ENCODE measurements at regions not wholly inside any gene's neighbourhood (a gene's known extent, or its start where the extent isn't known, plus 50 kb on each side); places are given as distances from the start of the nearest gene placed in this dataset.
A peak's percentile ranks its signal among the peaks of the same experiment; 100 is the strongest.

GRCh38 chr14:34124585-34124984 lies 173.7 kb upstream of the EGLN3 start (continued):
- no peak for TF ChIP-seq HMBOX1 (IDR thresholded peaks at IDR 0.05)

- ChIA-PET CTCF (ENCODE audit: low intra/inter-chr PET ratio) (no interaction called here), POLR2A (interaction anchor here (0.6 kb wide), 1 partner anchor 181 kb away, joined by 3 read pairs; no protein-coding TSS in a partner anchor)
- H3K9me3 ChIP-seq (replicated peaks; ENCODE audit: control insufficient read depth, insufficient read depth, low read depth, low read length) = no peaks in the 10 kb centered on the region
- no peak overlapping the region for H3K4me2 ChIP-seq (ENCODE audit: insufficient read depth, low read length)
- no peaks in the 10 kb centered on the region for H3K36me3 ChIP-seq (ENCODE audit: control insufficient read depth, insufficient read depth, low read length)
- H3K79me2 ChIP-seq (ENCODE audit: control insufficient read depth, insufficient read depth, low read length) = no peaks in the 10 kb centered on the region
- FAIRE-seq (no peak), ATAC-seq (no peak), DNase-seq (ENCODE audit: extremely low read depth in 1 of 4, low spot score in 3 of 4) (no peak)
- WGBS (ENCODE audit: insufficient coverage, low coverage, missing lambda C conversion rate) = no CpG with 5 or more reads among the region's 1 CpG
- no peak overlapping the region for H2AFZ ChIP-seq (ENCODE audit: low read depth, low read length)
- TF ChIP-seq ZNF512 (tag; IDR thresholded peaks at IDR 0.05) (peak; percentile 70), ETS2 (tag; IDR thresholded peaks at IDR 0.05; ENCODE audit: borderline replicate concordance, poor library complexity, severe bottlenecking) (no peak)
- no peaks in the 10 kb centered on the region for H3K4me1 ChIP-seq (replicated peaks in 1 of 2; ENCODE audit: control insufficient read depth in 2 of 2, insufficient read depth in 2 of 2, low read length in 2 of 2)
- peaks cover 0 to 4% of the 10 kb centered on the region in 2 experiments; a peak in 2 of 5 replicates for H3K27me3 ChIP-seq (ENCODE audit: control insufficient read depth in 2 of 2, insufficient read depth in 2 of 2, low read length in 2 of 2)
- H4K20me1 ChIP-seq (replicated peaks; ENCODE audit: control insufficient read depth, insufficient read depth, low read length) = no peaks in the 10 kb centered on the region
- no TSS peak for BruUV-seq (replicated peaks)
- no peak overlapping the region for H3K9ac ChIP-seq (ENCODE audit: insufficient read depth in 1 of 2, low read depth in 2 of 2, low read length in 2 of 2)
- H3K9me1 ChIP-seq (ENCODE audit: control insufficient read depth, insufficient read depth, low read length) = no peaks in the 10 kb centered on the region
- no peak overlapping the region for H3K4me3 ChIP-seq
- intact Hi-C loops (cut with micrococcal nuclease) = no loop called here
- in situ Hi-C loops (cut with MboI) = no loop called here
- no peak overlapping the region for H3K27ac ChIP-seq (ENCODE audit: extremely low read depth, low read depth, low read length)
Observed at GRCh38 chr14:34122650-34123049, 171.8 kb upstream of the EGLN3 start.

Measured in K562 (cell line).